Gastrocnemius medialis (tissue), 4 donors: ENCODE measurements at regions not wholly inside any gene's neighbourhood (a gene's known extent, or its start where the extent isn't known, plus 50 kb on each side); places are given as distances from the start of the nearest gene placed in this dataset.

Source experiments
- ATAC-seq, 2 donors: fragments of 150-250 bp; one replicate each; pipeline ENCODE4 v1.9.1; 2016
- DNase-seq, 2 donors: peaks; one replicate each; pipeline ENCODE4 v3.0.0-alpha.2; 2019
- H3K27ac ChIP-seq, 4 donors: fragments of 200-600 bp; sonication (generic); 1 replicate in 1 of 4; 2 replicates in 3 of 4; pipeline ENCODE4 v1.5.1; 2016 to 2018; ENCODE audit warnings: mild to moderate bottlenecking in 2 of 4, moderate library complexity in 1 of 4
- H3K27me3 ChIP-seq, 3 donors: fragments of 200-600 bp; sonication (generic) in 2 of 3; 1 replicate in 1 of 3; 2 replicates in 2 of 3; pipeline versions ENCODE4 v1.5.1 to v1.6.0; 2016 to 2019; ENCODE audit warnings: mild to moderate bottlenecking in 1 of 3, moderate library complexity in 1 of 3
- H3K36me3 ChIP-seq, 2 donors: fragments of 200-600 bp; sonication (generic) in 1 of 2; one replicate each; pipeline ENCODE4 v1.5.1; 2017 to 2018
- H3K4me1 ChIP-seq, 2 donors: fragments of 200-600 bp; sonication (generic) in 1 of 2; one replicate each; pipeline ENCODE4 v1.5.1; 2016 to 2017; ENCODE audit warnings: mild to moderate bottlenecking in 2 of 2
- H3K4me3 ChIP-seq, 4 donors: fragments of 200-600 bp; sonication (generic) in 3 of 4; 1 replicate in 1 of 4; 2 replicates in 3 of 4; pipeline ENCODE4 v1.5.1; 2016 to 2019; ENCODE audit warnings: mild to moderate bottlenecking in 2 of 4
- H3K9me3 ChIP-seq, 3 donors: fragments of 200-600 bp; sonication (generic) in 2 of 3; 1 replicate in 1 of 3; 2 replicates in 2 of 3; pipeline ENCODE4 v1.5.1; 2016 to 2019
- CTCF ChIP-seq, 5 experiments: fragments of 450-650 bp in 3 of 5; fragments of 200-600 bp in 2 of 5; sonication (generic) in 2 of 5; IDR thresholded peaks in 4 of 5; conservative IDR thresholded peaks in 1 of 5; 1 replicate in 4 of 5; 2 replicates in 1 of 5; pipeline ENCODE4 v1.5.1; 2016 to 2019; ENCODE audit warnings: antibody characterized with exemption in 5 of 5, mild to moderate bottlenecking in 3 of 5, moderate library complexity in 3 of 5
- POLR2A ChIP-seq, 2 donors: fragments of 450-650 bp; IDR thresholded peaks; one replicate each; pipeline ENCODE4 v1.6.1; 2017; ENCODE audit warnings: antibody characterized with exemption in 2 of 2, mild to moderate bottlenecking in 2 of 2, moderate library complexity in 2 of 2
- in situ Hi-C, 4 donors: fragments of 200-750 bp; cut with MboI; loops; one replicate each; pipeline versions ENCODE4 v1.15.0 to v1.8.0; 2017; ENCODE audit warnings: low sequenced_read_pairs in 4 of 4
- intact Hi-C: fragments of 100-400 bp; cut with DNase I; formaldehyde crosslinking; loops from one replicate; pipeline ENCODE4 v1.15.1; 2023; ENCODE audit warnings: low total_unique reads

GRCh38 chr20:11573507-11573906 lies 344.2 kb upstream of the BTBD3 start:
- H3K9me3 ChIP-seq = no peaks in the 10 kb centered on the region
- H3K4me1 ChIP-seq = no peaks in the 10 kb centered on the region
- no peak overlapping the region for H3K4me3 ChIP-seq
- H3K27me3 ChIP-seq = no peaks in the 10 kb centered on the region
- TF ChIP-seq CTCF (IDR thresholded peaks at IDR 0.05 in 4 of 5, conservative IDR thresholded peaks at IDR 0.05 in 1 of 5) (no peak), POLR2A (IDR thresholded peaks at IDR 0.05) (no peak)
- in situ Hi-C loops = no loop called here
- DNase-seq = no peak
- H3K36me3 ChIP-seq = no peaks in the 10 kb centered on the region
- no peak overlapping the region for H3K27ac ChIP-seq
- intact Hi-C loops = no loop called here
- no peak for ATAC-seq

GRCh38 chr20:11581271-11581670 lies 336.4 kb upstream of the BTBD3 start:
- no peaks in the 10 kb centered on the region for H3K36me3 ChIP-seq
- H3K27ac ChIP-seq = no peak overlapping the region
- no peak for TF ChIP-seq POLR2A (IDR thresholded peaks at IDR 0.05)
- TF ChIP-seq CTCF (IDR thresholded peaks at IDR 0.05 in 4 of 5, conservative IDR thresholded peaks at IDR 0.05 in 1 of 5) = no peak
- in situ Hi-C loops (no loop called here), intact Hi-C loops (no loop called here)
- H3K27me3 ChIP-seq = no peaks in the 10 kb centered on the region
- no peaks in the 10 kb centered on the region for H3K4me1 ChIP-seq
- no peak overlapping the region for H3K4me3 ChIP-seq
- ATAC-seq = no peak
- no peak for DNase-seq
- no peaks in the 10 kb centered on the region for H3K9me3 ChIP-seq

- Histone ChIP-seq H3K4me1 (no peaks in the 10 kb centered on the region), H3K9me3 (no peaks in the 10 kb centered on the region), H3K27ac (no peak overlapping the region), H3K27me3 (no peaks in the 10 kb centered on the region), H3K36me3 (no peaks in the 10 kb centered on the region), H3K4me3 (no peak overlapping the region)
- TF ChIP-seq POLR2A (IDR thresholded peaks at IDR 0.05) (no peak), CTCF (IDR thresholded peaks at IDR 0.05 in 4 of 5, conservative IDR thresholded peaks at IDR 0.05 in 1 of 5) (no peak)
- intact Hi-C loops (no loop called here), in situ Hi-C loops (no loop called here)
- ATAC-seq = no peak
- DNase-seq = no peak
Observed at GRCh38 chr20:11582060-11582459, 335.6 kb upstream of the BTBD3 start.

GRCh38 chr20:11585752-11586352 lies 331.8 kb upstream of the BTBD3 start:
- in situ Hi-C loops = no loop called here
- H3K27me3 ChIP-seq = no peaks in the 10 kb centered on the region
- ATAC-seq = no peak

More at GRCh38 chr20:11585752-11586352, 331.8 kb upstream of the BTBD3 start:
- TF ChIP-seq CTCF (IDR thresholded peaks at IDR 0.05 in 4 of 5, conservative IDR thresholded peaks at IDR 0.05 in 1 of 5) (no peak), POLR2A (IDR thresholded peaks at IDR 0.05) (no peak)
- Histone ChIP-seq H3K4me3 (no peak overlapping the region), H3K36me3 (no peaks in the 10 kb centered on the region), H3K27ac (no peak overlapping the region), H3K4me1 (no peaks in the 10 kb centered on the region), H3K9me3 (no peaks in the 10 kb centered on the region)
- no peak for DNase-seq
- intact Hi-C loops = no loop called here
